Stimulated activated CD4-positive, alpha-beta T cell treated with anti-CD3 and anti-CD28 coated beads, Interleukin-1b, Interleukin-23, amount 100 ng/mL, for 48 hours (primary cell): ENCODE measurements at regions not wholly inside any gene's neighbourhood (a gene's known extent, or its start where the extent isn't known, plus 50 kb on each side); places are given as distances from the start of the nearest gene placed in this dataset.
"Not testable (repeated sequence)": the region's sequence is repeated elsewhere in the genome, so short reads cannot be mapped to it uniquely, and the experiment has no call there.

ENCODE experiments used
- DNase-seq: peaks from one replicate; pipeline ENCODE4 v3.0.0-alpha.2; 2020

DNA sequence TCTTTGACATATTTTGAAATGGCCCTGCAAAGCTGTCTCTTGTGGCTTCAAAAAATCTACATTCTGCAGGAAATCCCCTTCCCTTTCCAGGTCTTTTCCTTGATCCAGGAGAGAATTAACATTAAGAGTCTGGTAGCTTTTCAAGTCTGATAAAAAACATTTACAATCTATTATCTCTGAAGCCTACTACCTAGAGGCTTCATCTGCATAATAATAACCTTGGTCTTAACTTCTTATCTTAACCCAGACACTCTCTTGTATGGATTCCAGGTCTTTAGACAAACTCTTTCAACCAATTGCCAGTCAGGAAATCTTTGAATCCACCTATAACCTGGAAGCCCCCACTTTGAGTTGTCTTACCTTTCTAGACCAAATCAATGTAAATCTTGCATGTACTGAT, 179.3 kb upstream of the ZC3H15 start:
- DNase-seq, result no peak

GRCh38 chr2:186307871-186308270, 178.2 kb upstream of the ZC3H15 start:
- DNase-seq, result no peak

- DNase-seq, result no peak
These were observed 177.7 kb upstream of the ZC3H15 start for GRCh38 chr2:186308347-186308746.

- DNase-seq, result no peak
These were observed 176.2 kb upstream of the ZC3H15 start for GRCh38 chr2:186309901-186310300.

DNA sequence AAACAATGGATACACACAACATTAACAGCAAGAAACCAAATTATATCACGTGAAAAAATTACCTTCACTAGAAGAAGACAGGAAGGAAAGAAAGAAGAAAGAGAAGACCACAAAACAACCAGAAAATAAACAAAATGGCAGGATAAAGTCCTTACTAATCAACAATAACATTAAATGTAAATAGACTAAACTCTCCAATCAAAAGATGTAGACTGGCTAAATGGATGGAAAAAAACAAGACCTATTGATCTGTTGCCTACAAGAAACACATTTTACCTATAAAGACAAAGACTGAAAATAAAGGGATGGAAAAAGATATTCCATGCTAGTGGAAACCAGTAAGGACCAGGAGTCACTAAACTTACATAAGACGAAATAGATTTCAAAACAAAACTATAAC, 167.0 kb upstream of the ZC3H15 start:
- DNase-seq, result no peak

DNA sequence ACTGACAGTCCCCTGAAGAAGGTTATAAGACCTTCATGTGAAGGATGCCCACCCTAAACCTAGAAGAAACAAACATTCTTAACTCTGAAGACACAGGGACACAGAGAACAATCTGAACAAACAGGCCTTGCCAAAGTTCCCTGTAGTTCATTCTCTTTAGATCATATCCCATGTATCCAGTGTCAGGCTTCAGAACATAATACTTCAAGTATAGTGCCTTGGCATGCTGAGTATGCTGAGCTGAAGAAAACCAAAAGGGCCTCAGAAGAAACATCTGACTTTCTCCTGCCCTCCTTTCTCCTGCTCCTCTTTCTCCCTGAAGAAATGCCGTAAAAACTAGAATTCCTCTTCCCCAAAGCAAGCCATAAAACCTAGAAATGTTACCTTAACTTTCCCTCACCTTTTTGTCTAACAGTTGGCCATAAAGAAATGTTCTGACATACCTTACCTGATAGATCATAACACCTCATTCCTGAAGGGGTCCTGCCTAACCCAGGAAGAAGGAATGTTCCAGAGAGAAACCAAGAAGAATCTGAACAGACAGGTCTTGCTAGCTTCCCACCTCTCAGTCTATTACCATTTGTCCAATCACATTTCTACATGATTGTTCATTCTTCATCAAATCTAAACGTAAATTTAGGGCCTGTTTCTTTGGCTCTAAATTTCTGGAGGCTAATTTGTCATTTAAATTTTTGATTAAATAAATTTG, 160.1 kb upstream of the ZC3H15 start:
- no peak for DNase-seq

DNA sequence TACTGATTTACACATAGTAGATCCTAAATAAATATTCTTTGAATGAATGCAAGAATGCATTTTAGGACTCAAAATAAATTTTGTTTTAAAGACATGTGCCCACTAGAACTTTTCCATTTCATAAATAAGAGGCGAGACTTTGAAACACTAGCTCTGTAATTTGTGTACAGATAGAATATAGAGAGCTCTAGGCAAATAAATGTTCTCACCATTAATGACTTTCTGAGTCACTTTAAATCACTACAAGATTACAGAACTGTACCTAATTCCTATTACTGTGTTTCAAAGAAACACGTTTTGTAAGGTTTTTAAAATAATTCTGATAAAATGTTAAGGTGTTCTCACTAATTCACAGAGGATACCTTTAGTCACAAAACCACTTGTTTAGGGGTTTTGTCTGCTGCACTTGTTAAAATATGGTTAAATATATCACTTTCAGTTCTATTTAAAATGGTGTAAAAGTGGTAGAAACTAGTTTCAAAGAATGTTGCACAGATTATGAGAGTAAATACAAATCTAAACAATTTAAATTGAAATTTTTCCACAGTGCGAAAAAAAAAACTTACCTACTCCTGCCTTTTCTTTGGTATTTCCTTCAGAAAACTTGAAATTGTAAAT, 158.7 kb upstream of the ZC3H15 start:
- no peak for DNase-seq

DNA sequence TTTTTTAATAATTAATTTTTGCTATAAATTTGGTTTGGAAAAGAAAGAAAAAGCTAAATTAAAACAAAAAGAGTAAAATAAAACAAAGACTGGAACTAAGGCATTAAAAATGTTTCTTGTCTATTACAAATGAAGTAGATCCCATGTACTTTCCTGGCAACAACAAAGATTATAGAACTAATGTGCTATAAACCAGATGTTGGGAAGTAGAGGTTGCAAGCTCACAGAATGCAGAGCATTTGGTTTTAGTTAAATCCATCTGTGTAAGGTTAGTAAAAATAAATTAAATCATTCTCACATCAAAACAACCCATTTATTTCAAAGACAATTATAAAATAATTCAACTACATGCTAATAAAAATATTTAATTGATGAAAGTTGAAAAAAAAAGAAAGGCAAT, 157.2 kb upstream of the ZC3H15 start:
- DNase-seq, result no peak

DNA sequence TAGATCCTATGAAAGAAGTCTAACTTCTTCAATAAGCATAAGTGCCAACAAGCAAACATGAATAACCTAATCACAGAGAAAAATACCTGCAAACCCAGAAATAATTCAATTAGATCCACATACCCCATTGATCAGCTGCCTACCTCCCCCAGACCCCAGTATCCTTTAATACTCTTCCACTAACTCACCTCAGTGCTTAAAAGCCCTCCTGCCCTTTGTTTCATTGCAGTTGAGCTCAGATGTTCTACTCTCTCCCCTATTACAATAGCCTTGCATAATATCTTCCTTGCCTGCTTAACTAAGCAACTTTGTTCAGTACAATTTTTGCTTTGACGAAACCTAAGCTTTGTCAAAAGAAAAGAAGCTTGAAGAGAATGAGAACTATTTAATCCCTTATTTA, 156.0 kb upstream of the ZC3H15 start:
- DNase-seq, result no peak

DNA sequence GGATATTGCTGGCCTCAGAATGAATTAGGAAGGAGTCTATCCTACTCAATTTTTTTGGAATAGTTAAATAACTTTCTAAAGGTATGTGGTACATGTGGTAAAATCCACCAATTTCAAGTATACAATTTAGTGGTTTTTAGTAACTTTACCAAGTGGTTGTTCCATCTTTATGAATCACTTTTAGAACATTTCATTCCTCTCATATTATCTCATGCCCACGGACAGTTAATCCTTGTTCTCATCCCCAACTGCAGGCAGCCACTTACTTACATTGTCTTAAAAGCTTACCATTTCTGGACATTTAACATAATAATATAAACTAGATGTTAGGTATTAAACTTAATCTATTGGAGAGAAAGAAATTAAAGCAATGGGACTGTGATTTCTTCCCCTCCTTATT, 146.3 kb upstream of the ZC3H15 start:
- no peak for DNase-seq

- DNase-seq, result no peak
These were observed 144.0 kb upstream of the ZC3H15 start for GRCh38 chr2:186342029-186342428.

- no peak for DNase-seq
These were observed 140.3 kb upstream of the ZC3H15 start for GRCh38 chr2:186345745-186346144.

- no peak for DNase-seq
These were observed 139.8 kb upstream of the ZC3H15 start for GRCh38 chr2:186346216-186346615.

DNA sequence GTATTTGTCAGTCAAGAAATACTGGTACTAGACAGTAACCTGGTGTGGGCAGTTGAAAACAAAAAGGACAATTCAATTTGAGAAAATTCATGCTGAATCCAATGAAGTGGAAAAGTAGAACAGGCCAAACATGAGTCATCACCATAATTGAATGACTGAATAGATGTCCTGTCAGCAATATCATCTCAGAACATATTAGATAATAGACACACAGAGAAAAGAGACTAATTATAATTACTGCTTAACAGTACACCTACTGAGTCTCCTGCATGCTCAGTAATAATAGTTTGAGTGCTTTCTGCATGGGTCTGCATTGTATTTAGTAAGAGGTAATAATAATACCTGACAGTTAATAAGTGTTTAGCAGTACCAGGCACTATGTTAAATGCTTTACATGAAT, 138.6 kb upstream of the ZC3H15 start:
- DNase-seq, result no peak

- DNase-seq, result no peak
These were observed 137.9 kb upstream of the ZC3H15 start for GRCh38 chr2:186348200-186348599.

DNA sequence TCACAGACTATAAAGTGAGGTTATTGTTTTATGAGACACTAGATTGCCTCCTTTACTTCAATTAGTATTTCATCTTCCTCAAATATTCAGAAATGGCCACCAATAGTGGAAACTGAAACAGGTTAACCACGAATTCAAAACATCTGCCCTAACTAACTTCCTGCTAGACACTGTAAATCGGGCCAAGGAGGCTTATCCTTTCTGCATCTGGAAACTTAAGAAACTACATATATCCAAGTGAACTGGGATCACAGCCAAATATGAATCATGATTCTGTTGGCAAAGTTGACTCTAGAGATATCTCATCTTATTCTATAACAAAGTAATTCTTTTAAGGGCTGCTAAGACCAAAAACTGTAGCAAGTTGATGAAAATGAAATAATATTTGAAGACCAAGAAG, 136.6 kb upstream of the ZC3H15 start:
- no peak for DNase-seq

GRCh38 chr2:186354160-186354559, 131.9 kb upstream of the ZC3H15 start:
- DNase-seq, result not testable (repeated sequence)

DNA sequence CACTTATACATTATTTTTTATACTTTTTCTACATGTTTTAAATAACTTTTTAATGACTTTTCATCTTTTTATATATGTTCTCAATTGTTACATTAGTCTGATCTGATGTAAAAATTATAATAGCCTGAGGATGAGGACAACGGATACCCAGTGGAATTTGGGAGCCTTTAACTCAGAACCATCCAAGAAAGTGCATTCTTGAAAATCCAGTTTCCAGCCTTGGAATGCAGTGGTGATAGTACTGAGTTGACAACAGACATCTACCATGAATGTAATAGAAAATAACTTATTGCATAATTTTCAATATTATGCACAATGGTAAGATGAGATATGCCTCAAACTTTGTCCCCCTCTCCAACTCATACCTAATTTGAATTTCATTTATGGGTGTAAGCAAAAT, 120.7 kb upstream of the ZC3H15 start:
- no peak for DNase-seq

DNA sequence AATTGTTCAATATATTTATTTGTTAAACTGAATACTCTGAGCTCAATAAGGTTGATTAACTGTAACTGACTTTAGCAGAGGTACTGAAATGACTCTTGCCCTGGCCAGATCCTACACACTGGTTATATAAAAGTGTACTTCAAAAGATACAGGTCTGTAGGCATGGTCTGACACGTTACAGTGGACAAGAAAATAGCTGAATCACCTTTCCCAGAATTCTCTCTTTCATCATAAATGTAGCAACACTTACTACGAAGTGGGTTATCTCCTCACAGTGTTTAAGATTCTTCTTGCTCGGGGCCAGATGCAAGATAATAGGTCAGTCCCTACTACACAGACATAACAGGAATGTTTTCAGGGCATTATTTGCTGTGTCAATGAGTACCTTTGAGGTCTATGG, 107.0 kb upstream of the ZC3H15 start:
- DNase-seq, result no peak

DNA sequence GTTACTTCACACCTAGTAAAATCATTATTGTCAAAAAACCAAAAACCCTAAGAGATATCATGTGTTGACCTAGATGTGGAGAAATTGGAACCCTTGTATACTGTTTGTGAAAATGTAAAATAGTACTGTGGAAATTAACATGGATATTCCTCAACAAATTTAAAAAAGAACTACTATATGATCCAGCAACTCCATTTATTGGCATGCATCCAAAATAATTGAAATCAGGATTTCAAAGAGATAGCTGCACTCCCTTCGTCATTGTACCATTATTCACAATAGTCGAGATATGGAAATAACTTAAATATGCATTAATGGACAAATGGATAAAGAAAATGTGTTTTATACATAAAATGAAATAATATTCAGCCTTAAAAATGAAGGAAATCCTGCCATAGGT, 105.3 kb upstream of the ZC3H15 start:
- no peak for DNase-seq

GRCh38 chr2:186381573-186381972, 104.5 kb upstream of the ZC3H15 start:
- no peak for DNase-seq

GRCh38 chr2:186382932-186383331, 103.1 kb upstream of the ZC3H15 start:
- DNase-seq, result no peak

DNA sequence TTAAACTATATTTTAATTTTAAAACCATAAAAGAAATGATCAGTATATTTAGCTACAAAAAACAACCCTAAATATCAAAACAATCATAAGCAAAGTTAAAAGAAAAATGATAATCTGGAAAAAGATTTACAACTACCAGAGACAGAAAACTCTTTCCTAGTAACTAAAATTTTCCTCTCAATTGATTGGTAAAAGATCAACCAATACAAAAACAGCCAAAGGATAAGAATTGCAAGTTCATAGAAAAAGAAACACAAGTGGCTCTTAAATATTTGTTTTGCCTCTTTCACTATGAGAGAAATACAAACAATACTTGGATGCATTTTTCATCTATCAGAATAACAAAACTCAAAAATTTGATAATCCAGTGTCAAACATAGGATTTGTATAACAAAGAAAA, 101.8 kb upstream of the ZC3H15 start:
- no peak for DNase-seq

DNA sequence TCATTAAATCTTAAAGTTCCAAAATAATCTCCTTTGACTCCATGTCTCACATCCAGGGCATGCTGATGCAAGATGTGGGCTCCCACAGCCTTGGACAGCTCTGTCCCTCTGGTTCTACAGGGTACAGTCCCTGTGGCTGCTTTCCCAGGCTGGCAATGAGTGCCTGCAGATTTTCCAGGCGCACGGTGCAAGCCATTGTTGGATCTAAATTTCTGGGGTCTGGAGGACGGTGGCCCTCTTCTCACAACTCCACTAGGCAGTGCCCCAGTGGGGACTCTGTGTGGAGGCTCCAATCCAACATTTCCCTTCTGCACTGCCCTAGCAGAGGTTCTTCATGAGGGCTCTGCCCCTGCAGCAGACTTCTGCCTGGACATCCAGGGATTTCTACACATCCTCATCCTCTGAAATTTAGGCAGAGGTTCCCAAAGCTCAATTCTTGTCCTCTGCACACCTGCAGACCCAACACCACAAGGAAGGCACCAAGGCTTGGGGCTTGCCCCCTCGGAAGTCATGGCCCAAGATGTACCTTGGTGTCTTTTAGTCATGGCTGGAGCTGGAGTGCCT, 100.3 kb upstream of the ZC3H15 start:
- DNase-seq, result not testable (repeated sequence)
